IMR-90 (cell line): ENCODE measurements at regions not wholly inside any gene's neighbourhood (a gene's known extent, or its start where the extent isn't known, plus 50 kb on each side); places are given as distances from the start of the nearest gene placed in this dataset.

ENCODE experiments used
- ATAC-seq: fragments of 200-7000 bp; cut with Tn5 transposase; 2 replicates; pipeline ENCODE4 v1.9.1; 2020; ENCODE audit warnings: low read depth, mild to moderate bottlenecking, moderate library complexity
- BruUV-seq: library from RNA; stranded (reverse); fragments of 400-500 nt; replicated peaks from 2 replicates; lab custom pipeline; 2021; lab: Mats Ljungman, UMichigan
- CTCF ChIA-PET: fragments of 300-600 bp; formaldehyde crosslinking; extraction: SDS; loops from one replicate; lab custom pipeline; 2021; ENCODE audit warnings: antibody characterized with exemption; lab: Yijun Ruan, JAX
- POLR2A ChIA-PET: fragments of 300-600 bp; sonication (Branson Sonifier 250); formaldehyde crosslinking; loops from one replicate; lab custom pipeline; 2022; ENCODE audit warnings: antibody characterized with exemption; ENCODE audit not compliant: unreplicated experiment; lab: Charles Lee
- DNase-seq: peaks from one replicate; pipeline ENCODE4 v3.0.0; 2013
- H2AFZ ChIP-seq: replicated peaks from 2 replicates; pipeline ENCODE3; 2013; ENCODE audit warnings: low read length, mild to moderate bottlenecking; ENCODE audit not compliant: poor library complexity
- H2AK5ac ChIP-seq: 2 replicates; pipeline ENCODE4 v1.6.1; 2013; ENCODE audit warnings: low read depth, low read length, inconsistent platforms
- H2AK9ac ChIP-seq: replicated peaks from 2 replicates; pipeline ENCODE3; 2013; ENCODE audit warnings: mild to moderate bottlenecking, low read depth, low read length, moderate library complexity; ENCODE audit not compliant: poor library complexity
- H2BK120ac ChIP-seq: 2 replicates; pipeline ENCODE4 v1.6.1; 2013; ENCODE audit warnings: low read depth, low read length, inconsistent platforms
- H2BK15ac ChIP-seq: 3 replicates; pipeline ENCODE4 v1.6.1; 2013; ENCODE audit warnings: low read depth, low read length, inconsistent platforms
- H2BK20ac ChIP-seq: 2 replicates; pipeline ENCODE4 v1.6.1; 2013; ENCODE audit warnings: low read depth, mild to moderate bottlenecking, inconsistent platforms, low read length, moderate library complexity
- H2BK5ac ChIP-seq: 2 replicates; pipeline ENCODE4 v1.6.1; 2013; ENCODE audit warnings: mild to moderate bottlenecking, low read depth, low read length, inconsistent platforms; ENCODE audit not compliant: poor library complexity, severe bottlenecking
- H3K14ac ChIP-seq: replicated peaks from 2 replicates; pipeline ENCODE4 v1.6.1; 2013; ENCODE audit warnings: low read depth, low read length, inconsistent platforms
- H3K18ac ChIP-seq: 2 replicates; pipeline ENCODE4 v1.6.1; 2013; ENCODE audit warnings: low read depth, low read length, control low read depth
- H3K23ac ChIP-seq: 2 replicates; pipeline ENCODE4 v1.6.1; 2013; ENCODE audit warnings: low read depth, low read length, inconsistent platforms
- H3K27ac ChIP-seq: 2 replicates; pipeline ENCODE4 v1.5.1; 2013; ENCODE audit warnings: mild to moderate bottlenecking, control low read depth, low read length; ENCODE audit not compliant: insufficient read depth
- H3K27me3 ChIP-seq: 2 replicates; pipeline ENCODE4 v1.6.1; 2013; ENCODE audit warnings: low read length; ENCODE audit not compliant: control insufficient read depth, insufficient read depth
- H3K36me3 ChIP-seq: 2 replicates; pipeline ENCODE4 v1.6.1; 2013; ENCODE audit warnings: low read length, mixed read lengths; ENCODE audit not compliant: control insufficient read depth, insufficient read depth
- H3K4ac ChIP-seq: 2 replicates; pipeline ENCODE4 v1.6.1; 2013; ENCODE audit warnings: low read depth, low read length, inconsistent platforms
- H3K4me1 ChIP-seq: 2 replicates; pipeline ENCODE4 v1.6.1; 2013; ENCODE audit warnings: low read length, mixed read lengths; ENCODE audit not compliant: control insufficient read depth, insufficient read depth
- H3K4me2 ChIP-seq: 2 replicates; pipeline ENCODE4 v1.6.1; 2013; ENCODE audit warnings: low read depth, mild to moderate bottlenecking, control low read depth, low read length, moderate library complexity
- H3K4me3 ChIP-seq: 2 replicates; pipeline ENCODE4 v1.5.1; 2013; ENCODE audit warnings: low read depth, mild to moderate bottlenecking, control low read depth, low read length, moderate library complexity; ENCODE audit not compliant: insufficient read depth
- H3K56ac ChIP-seq: 2 replicates; pipeline ENCODE4 v1.6.1; 2013; ENCODE audit warnings: low read length, inconsistent platforms; ENCODE audit not compliant: insufficient read depth; ENCODE audit errors: extremely low read depth
- H3K79me1 ChIP-seq, 2 experiments: 2 replicates each; pipeline ENCODE4 v1.6.1; 2013; ENCODE audit warnings: low read length in 2 of 2, inconsistent platforms in 1 of 2, low read depth in 1 of 2
- H3K9ac ChIP-seq: 2 replicates; pipeline ENCODE4 v1.6.1; 2013; ENCODE audit warnings: low read depth, low read length, control low read depth
- H3K9me1 ChIP-seq: 2 replicates; pipeline ENCODE4 v1.6.1; 2013; ENCODE audit warnings: low read length, inconsistent platforms; ENCODE audit not compliant: insufficient read depth
- H3K9me3 ChIP-seq: 2 replicates; pipeline ENCODE4 v1.6.1; 2013; ENCODE audit warnings: low read length; ENCODE audit not compliant: control insufficient read depth, insufficient read depth
- H4K20me1 ChIP-seq: 2 replicates; pipeline ENCODE4 v1.6.1; 2013; ENCODE audit warnings: low read length, inconsistent platforms; ENCODE audit not compliant: insufficient read depth
- H4K5ac ChIP-seq: 2 replicates; pipeline ENCODE4 v1.6.1; 2013; ENCODE audit warnings: mild to moderate bottlenecking, low read depth, low read length, control low read depth
- H4K8ac ChIP-seq, 2 experiments: 2 replicates each; pipeline ENCODE4 v1.6.1; 2013; ENCODE audit warnings: low read depth in 2 of 2, low read length in 2 of 2, control low read depth in 1 of 2, inconsistent platforms in 1 of 2
- H4K91ac ChIP-seq: 2 replicates; pipeline ENCODE4 v1.6.1; 2013; ENCODE audit warnings: low read depth, low read length, inconsistent platforms; ENCODE audit not compliant: insufficient read depth
- BHLHE40 ChIP-seq: fragments of 150-350 bp; IDR thresholded peaks from 2 replicates; pipeline ENCODE4 v1.6.1; 2016; ENCODE audit warnings: mild to moderate bottlenecking, low read depth, low read length
- CEBPB ChIP-seq: IDR thresholded peaks from 2 replicates; pipeline ENCODE4 v1.6.1; 2012; ENCODE audit warnings: low read depth, low read length, improper control_type of control experiment
- ELK1 ChIP-seq: fragments of 150-350 bp; IDR thresholded peaks from 2 replicates; pipeline ENCODE4 v1.6.1; 2016; ENCODE audit warnings: low read depth, mild to moderate bottlenecking, low read length, moderate library complexity, borderline replicate concordance
- MAFK ChIP-seq: IDR thresholded peaks from 2 replicates; pipeline ENCODE4 v1.6.1; 2012; ENCODE audit warnings: low read depth, low read length, improper control_type of control experiment
- RAD21 ChIP-seq: IDR thresholded peaks from 2 replicates; pipeline ENCODE4 v1.6.1; 2012; ENCODE audit warnings: low read length, improper control_type of control experiment
- RCOR1 ChIP-seq: IDR thresholded peaks from 2 replicates; pipeline ENCODE4 v1.6.1; 2012; ENCODE audit warnings: mild to moderate bottlenecking, low read length, improper control_type of control experiment; ENCODE audit not compliant: insufficient replicate concordance
- SMC3 ChIP-seq: fragments of 150-350 bp; IDR thresholded peaks from 2 replicates; pipeline ENCODE4 v1.6.1; 2016; ENCODE audit warnings: low read depth, mild to moderate bottlenecking, antibody characterized with exemption, low read length, moderate library complexity
- USF2 ChIP-seq: fragments of 150-350 bp; IDR thresholded peaks from 2 replicates; pipeline ENCODE4 v1.6.1; 2017; ENCODE audit warnings: mild to moderate bottlenecking, antibody characterized with exemption, low read length, low read depth
- WGBS, 2 experiments: methylation state at CpG; one replicate each; pipeline versions ENCODE4 v1.1.5 to v1.1.7; 2013; ENCODE audit warnings: missing lambda C conversion rate in 2 of 2; ENCODE audit not compliant: insufficient read length in 1 of 2; ENCODE audit errors: extremely low coverage in 2 of 2; 5-methylcytosine and 5-hydroxymethylcytosine counted together
- dilution Hi-C: fragments of 300-500 bp; cut with HindIII; formaldehyde crosslinking; loops from one replicate; pipeline ENCODE4 v1.14.3; 2018; ENCODE audit warnings: low sequenced_read_pairs; ENCODE audit not compliant: unreplicated experiment
- in situ Hi-C: fragments of 300-500 bp; cut with MboI; formaldehyde crosslinking; loops from 3 replicates; pipeline ENCODE4 v1.14.3; 2019; ENCODE audit warnings: low sequenced_read_pairs, inconsistent platforms, mixed read lengths
- intact Hi-C: fragments of 100-400 bp; cut with micrococcal nuclease; formaldehyde crosslinking; loops from 2 replicates; pipeline ENCODE4 v1.10.0; 2022

DNA sequence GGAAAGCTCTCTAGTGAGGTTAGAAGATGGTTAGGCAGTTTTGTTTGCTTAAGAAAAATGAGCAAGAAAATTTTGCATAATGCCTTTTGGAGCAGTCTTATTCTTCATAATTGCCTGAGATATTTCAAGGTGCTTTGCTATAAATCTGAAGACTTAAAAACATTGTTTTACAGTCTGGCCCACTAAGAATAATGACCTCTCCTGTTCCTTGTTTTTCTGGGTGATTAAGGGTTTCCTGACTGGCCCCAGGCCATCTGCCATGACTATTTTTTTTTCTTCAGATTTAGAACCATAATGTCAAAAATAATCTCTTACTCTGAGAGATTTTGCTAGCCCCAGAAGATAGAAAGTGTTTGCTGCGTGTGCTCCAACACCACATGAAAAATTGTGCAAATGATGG lies 72.3 kb upstream of the CENPW start:
- Histone ChIP-seq H3K4me3 (no peak overlapping the region), H2BK5ac (no peak overlapping the region), H4K91ac (no peak overlapping the region), H3K27me3 (no peaks in the 10 kb centered on the region), H3K9me1 (no peaks in the 10 kb centered on the region), H2BK20ac (no peak overlapping the region), H3K4ac (no peak overlapping the region), H3K23ac (no peak overlapping the region), H3K27ac (no peak overlapping the region), H3K56ac (no peak overlapping the region), H2AK5ac (no peak overlapping the region), H3K9me3 (no peaks in the 10 kb centered on the region), H3K14ac (no peak overlapping the region), H3K4me1 (no peaks in the 10 kb centered on the region), H3K79me1 (no peaks in the 10 kb centered on the region), H3K18ac (no peak overlapping the region), H2AFZ (no peak overlapping the region), H4K8ac (no peak overlapping the region), H2BK120ac (no peak overlapping the region), H4K5ac (no peak overlapping the region), H4K20me1 (no peaks in the 10 kb centered on the region), H2AK9ac (no peak overlapping the region), H3K36me3 (no peaks in the 10 kb centered on the region), H3K4me2 (no peak overlapping the region), H2BK15ac (no peak overlapping the region), H3K9ac (no peak overlapping the region)
- ChIA-PET CTCF (no interaction called here), POLR2A (no interaction called here)
- dilution Hi-C loops = no loop called here
- ATAC-seq (no peak), DNase-seq (no peak)
- TF ChIP-seq BHLHE40 (no peak), SMC3 (no peak), CEBPB (no peak), ELK1 (no peak), MAFK (no peak), RAD21 (no peak), RCOR1 (no peak), USF2 (no peak)
- no CpG with 5 or more reads among the region's 1 CpG for WGBS, 2 experiments
- intact Hi-C loops = no loop called here
- BruUV-seq = no TSS peak
- in situ Hi-C loops = no loop called here
